Neutrophil (primary cell): ENCODE measurements at regions not wholly inside any gene's neighbourhood (a gene's known extent, or its start where the extent isn't known, plus 50 kb on each side); places are given as distances from the start of the nearest gene placed in this dataset.
"Not testable (repeated sequence)": the region's sequence is repeated elsewhere in the genome, so short reads cannot be mapped to it uniquely, and the experiment has no call there.

Experiments used
- H3K27ac ChIP-seq: fragments of 200-600 bp; sonication (generic); 2 replicates; pipeline ENCODE4 v1.5.1; 2016; ENCODE audit warnings: mild to moderate bottlenecking, moderate library complexity
- H3K27me3 ChIP-seq: fragments of 200-600 bp; sonication (generic); 2 replicates; pipeline ENCODE4 v1.6.0; 2016; ENCODE audit warnings: mild to moderate bottlenecking
- H3K36me3 ChIP-seq: fragments of 200-600 bp; sonication (generic); 2 replicates; pipeline ENCODE4 v1.5.1; 2017
- H3K4me1 ChIP-seq, 2 experiments: fragments of 200-600 bp in 1 of 2; sonication (generic) in 1 of 2; 1 replicate in 1 of 2; 2 replicates in 1 of 2; pipeline versions ENCODE4 v1.5.1 to v1.6.1; 2013 to 2016; ENCODE audit warnings: low read depth in 1 of 2, low read length in 1 of 2, mild to moderate bottlenecking in 1 of 2, moderate library complexity in 1 of 2; ENCODE audit not compliant: control insufficient read depth in 1 of 2, insufficient read depth in 1 of 2
- H3K4me3 ChIP-seq, 2 experiments: fragments of 200-600 bp in 1 of 2; sonication (generic) in 1 of 2; 1 replicate in 1 of 2; 2 replicates in 1 of 2; pipeline ENCODE4 v1.5.1; 2013 to 2016; ENCODE audit warnings: low read depth in 1 of 2, low read length in 1 of 2, mild to moderate bottlenecking in 1 of 2, moderate library complexity in 1 of 2
- H3K9me3 ChIP-seq: fragments of 200-600 bp; sonication (generic); 2 replicates; pipeline ENCODE4 v1.5.1; 2016
- TF ChIP-seq, protein P1 (sequence below): fragments of 200-600 bp; sonication (generic); IDR thresholded peaks from 2 replicates; pipeline ENCODE4 v1.5.1; 2016; ENCODE audit warnings: antibody characterized with exemption

GRCh38 chr3:20984594-20985205, 766.3 kb downstream of the ZNF385D start:
- H3K36me3 ChIP-seq = no peaks in the 10 kb centered on the region
- H3K27me3 ChIP-seq = no peaks in the 10 kb centered on the region
- H3K4me3 ChIP-seq = no peak overlapping the region
- no peaks in the 10 kb centered on the region for H3K9me3 ChIP-seq
- no peak overlapping the region for H3K27ac ChIP-seq
- no peaks in the 10 kb centered on the region for H3K4me1 ChIP-seq
- TF ChIP-seq, protein P1, sequence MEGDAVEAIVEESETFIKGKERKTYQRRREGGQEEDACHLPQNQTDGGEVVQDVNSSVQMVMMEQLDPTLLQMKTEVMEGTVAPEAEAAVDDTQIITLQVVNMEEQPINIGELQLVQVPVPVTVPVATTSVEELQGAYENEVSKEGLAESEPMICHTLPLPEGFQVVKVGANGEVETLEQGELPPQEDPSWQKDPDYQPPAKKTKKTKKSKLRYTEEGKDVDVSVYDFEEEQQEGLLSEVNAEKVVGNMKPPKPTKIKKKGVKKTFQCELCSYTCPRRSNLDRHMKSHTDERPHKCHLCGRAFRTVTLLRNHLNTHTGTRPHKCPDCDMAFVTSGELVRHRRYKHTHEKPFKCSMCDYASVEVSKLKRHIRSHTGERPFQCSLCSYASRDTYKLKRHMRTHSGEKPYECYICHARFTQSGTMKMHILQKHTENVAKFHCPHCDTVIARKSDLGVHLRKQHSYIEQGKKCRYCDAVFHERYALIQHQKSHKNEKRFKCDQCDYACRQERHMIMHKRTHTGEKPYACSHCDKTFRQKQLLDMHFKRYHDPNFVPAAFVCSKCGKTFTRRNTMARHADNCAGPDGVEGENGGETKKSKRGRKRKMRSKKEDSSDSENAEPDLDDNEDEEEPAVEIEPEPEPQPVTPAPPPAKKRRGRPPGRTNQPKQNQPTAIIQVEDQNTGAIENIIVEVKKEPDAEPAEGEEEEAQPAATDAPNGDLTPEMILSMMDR = no peak

DNA sequence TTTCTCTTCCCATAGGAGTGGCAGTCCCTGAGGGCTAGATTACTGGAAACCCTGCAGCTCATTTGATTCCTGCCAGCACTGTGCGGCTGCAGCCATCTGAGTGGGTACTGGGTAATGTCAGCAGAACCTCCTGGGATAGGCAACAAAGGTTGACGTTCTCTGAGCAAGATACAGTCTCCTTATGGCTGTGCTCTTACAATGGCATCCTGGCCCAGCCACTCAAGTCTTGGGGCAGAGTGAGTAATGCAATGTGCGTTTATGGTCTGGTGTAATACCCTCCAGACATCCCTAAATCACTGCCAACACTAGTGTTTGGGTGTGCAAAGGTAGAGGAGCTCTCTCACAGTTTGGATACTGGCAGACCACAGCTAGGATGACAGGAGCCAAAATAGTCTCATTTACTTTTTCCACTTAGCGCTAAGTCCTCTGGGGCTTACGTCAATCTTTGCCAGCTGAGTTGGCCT, 775.8 kb downstream of the ZNF385D start:
- no peak overlapping the region for H3K4me3 ChIP-seq
- TF ChIP-seq, protein P1 = no peak

GRCh38 chr3:20974396-20974795, 776.6 kb downstream of the ZNF385D start:
- no peak overlapping the region for H3K27ac ChIP-seq
- TF ChIP-seq, protein P1 = no peak
- H3K27me3 ChIP-seq = no peaks in the 10 kb centered on the region
- no peaks in the 10 kb centered on the region for H3K36me3 ChIP-seq
- H3K4me1 ChIP-seq = no peaks in the 10 kb centered on the region
- no peak overlapping the region for H3K4me3 ChIP-seq
- no peaks in the 10 kb centered on the region for H3K9me3 ChIP-seq

More for the DNA sequence above, 775.8 kb downstream of the ZNF385D start:
- no peaks in the 10 kb centered on the region for H3K27me3 ChIP-seq
- no peaks in the 10 kb centered on the region for H3K36me3 ChIP-seq
- no peak overlapping the region for H3K27ac ChIP-seq
- no peaks in the 10 kb centered on the region for H3K9me3 ChIP-seq
- H3K4me1 ChIP-seq = no peaks in the 10 kb centered on the region

DNA sequence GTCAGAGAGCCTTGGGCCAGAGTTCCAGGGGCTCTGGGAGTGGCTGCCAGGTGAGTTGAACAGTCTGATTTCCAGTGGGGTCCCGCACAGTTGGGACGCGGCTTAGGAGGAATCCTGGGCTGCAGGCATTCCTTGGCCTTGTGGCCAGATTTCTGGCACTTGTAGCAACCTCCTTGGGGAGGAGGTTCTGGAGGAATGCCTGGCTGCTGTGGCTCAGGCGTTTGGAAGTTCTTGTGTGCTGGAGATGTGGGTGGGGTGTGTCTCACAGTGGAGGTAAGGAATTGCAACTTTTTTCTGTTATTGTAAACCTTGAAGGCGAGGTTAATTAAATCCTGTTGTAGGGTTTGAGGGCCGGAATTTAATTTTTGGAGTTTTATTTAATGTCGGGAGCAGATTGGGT, 780.2 kb downstream of the ZNF385D start:
- not testable (repeated sequence) for H3K4me3 ChIP-seq, H3K27me3 ChIP-seq, H3K4me1 ChIP-seq, H3K27ac ChIP-seq, H3K9me3 ChIP-seq, H3K36me3 ChIP-seq

GRCh38 chr3:20967485-20967884, 781.5 kb upstream of the SGO1 start:
- not testable (repeated sequence) for H3K36me3 ChIP-seq, H3K27me3 ChIP-seq, H3K4me1 ChIP-seq, H3K27ac ChIP-seq, H3K4me3 ChIP-seq, H3K9me3 ChIP-seq

GRCh38 chr3:20958161-20958560, 772.2 kb upstream of the SGO1 start:
- no peaks in the 10 kb centered on the region for H3K4me1 ChIP-seq
- H3K36me3 ChIP-seq = no peaks in the 10 kb centered on the region
- TF ChIP-seq, protein P1 = no peak
- H3K9me3 ChIP-seq = no peaks in the 10 kb centered on the region
- no peak overlapping the region for H3K4me3 ChIP-seq
- H3K27me3 ChIP-seq = no peaks in the 10 kb centered on the region
- H3K27ac ChIP-seq = no peak overlapping the region
